K562 (cell line): ENCODE measurements at regions not wholly inside any gene's neighbourhood (a gene's known extent, or its start where the extent isn't known, plus 50 kb on each side); places are given as distances from the start of the nearest gene placed in this dataset.

Experiments used
- BRF2 ChIP-seq: IDR thresholded peaks from 3 replicates; pipeline ENCODE4 v1.6.1; 2011; ENCODE audit warnings: borderline replicate concordance, mild to moderate bottlenecking; ENCODE audit not compliant: insufficient read length, insufficient read depth
- EGR1 ChIP-seq: fragments of 450-650 bp; conservative IDR thresholded peaks from 2 replicates; pipeline ENCODE4 v1.6.1; 2017; ENCODE audit warnings: mild to moderate bottlenecking
- EP300 ChIP-seq: IDR thresholded peaks from 2 replicates; pipeline ENCODE4 v1.6.1; 2012; ENCODE audit warnings: low read length, improper control_type of control experiment
- JUND ChIP-seq, 2 experiments: IDR thresholded peaks; 2 replicates in 1 of 2; 3 replicates in 1 of 2; pipeline ENCODE4 v1.6.1; 2011; ENCODE audit warnings: borderline replicate concordance in 2 of 2, low read depth in 2 of 2, low read length in 2 of 2, improper control_type of control experiment in 1 of 2, missing biosample characterization in 1 of 2, missing genetic modification characterization in 1 of 2, missing genetic modification reagents in 1 of 2
- NBN ChIP-seq: fragments of 450-650 bp; IDR thresholded peaks from 2 replicates; pipeline ENCODE4 v1.6.1; 2016; ENCODE audit warnings: low read depth, mild to moderate bottlenecking
- NCOA6 ChIP-seq: fragments of 450-650 bp; IDR thresholded peaks from 2 replicates; pipeline ENCODE4 v1.6.1; 2017; ENCODE audit warnings: mild to moderate bottlenecking
- PTBP1 ChIP-seq: fragments of 200-400 bp; formaldehyde crosslinking; IDR thresholded peaks from 2 replicates; pipeline ENCODE4 v1.6.1; 2017; ENCODE audit warnings: low read depth, low read length
- TBL1XR1 ChIP-seq, 2 experiments: IDR thresholded peaks; 2 replicates each; pipeline ENCODE4 v1.6.1; 2012; ENCODE audit warnings: improper control_type of control experiment in 2 of 2, low read length in 2 of 2, mild to moderate bottlenecking in 1 of 2
- TF ChIP-seq, protein P1 (sequence below), 3 experiments: IDR thresholded peaks in 2 of 3; conservative IDR thresholded peaks in 1 of 3; 2 replicates each; pipeline ENCODE4 v1.5.1; 2011 to 2012; ENCODE audit warnings: low read length in 3 of 3, mild to moderate bottlenecking in 3 of 3, control low read depth in 2 of 3, improper control_type of control experiment in 1 of 3, inconsistent platforms in 1 of 3, low read depth in 1 of 3, mixed read lengths in 1 of 3, moderate library complexity in 1 of 3; ENCODE audit not compliant: insufficient read depth in 2 of 3

DNA sequence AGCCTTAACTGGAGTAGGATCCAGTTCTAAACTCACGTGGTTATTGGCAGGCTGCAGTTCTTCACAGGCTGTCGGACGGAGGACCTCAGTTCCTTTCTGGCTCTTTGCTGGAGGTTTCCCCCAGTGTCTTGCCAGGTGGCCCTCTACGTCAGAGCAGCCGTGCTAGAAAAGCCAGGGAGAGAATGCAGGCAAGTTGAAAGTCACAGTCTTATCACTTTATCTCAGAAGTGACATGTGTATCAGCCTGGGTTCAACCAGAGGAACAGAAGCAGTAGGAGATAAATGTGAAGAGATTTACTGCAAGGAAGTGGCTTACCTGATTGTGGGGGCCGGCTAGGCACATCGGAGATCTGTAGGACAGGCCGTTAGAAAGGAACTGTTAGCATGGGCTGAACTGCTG is 125.3 kb upstream of the BNIP2 start:
- TF ChIP-seq EGR1 (no peak), JUND (IDR thresholded peaks at IDR 0.05; ENCODE audit: borderline replicate concordance, low read depth, low read length) (no peak), JUND (tag; IDR thresholded peaks at IDR 0.05; ENCODE audit: borderline replicate concordance, low read depth, low read length) (no peak), EP300 (no peak), PTBP1 (no peak), BRF2 (no peak), NBN (no peak), NCOA6 (no peak), TBL1XR1 (IDR thresholded peaks at IDR 0.05; ENCODE audit: low read length in 2 of 2) (no peak)
- TF ChIP-seq, protein P1, sequence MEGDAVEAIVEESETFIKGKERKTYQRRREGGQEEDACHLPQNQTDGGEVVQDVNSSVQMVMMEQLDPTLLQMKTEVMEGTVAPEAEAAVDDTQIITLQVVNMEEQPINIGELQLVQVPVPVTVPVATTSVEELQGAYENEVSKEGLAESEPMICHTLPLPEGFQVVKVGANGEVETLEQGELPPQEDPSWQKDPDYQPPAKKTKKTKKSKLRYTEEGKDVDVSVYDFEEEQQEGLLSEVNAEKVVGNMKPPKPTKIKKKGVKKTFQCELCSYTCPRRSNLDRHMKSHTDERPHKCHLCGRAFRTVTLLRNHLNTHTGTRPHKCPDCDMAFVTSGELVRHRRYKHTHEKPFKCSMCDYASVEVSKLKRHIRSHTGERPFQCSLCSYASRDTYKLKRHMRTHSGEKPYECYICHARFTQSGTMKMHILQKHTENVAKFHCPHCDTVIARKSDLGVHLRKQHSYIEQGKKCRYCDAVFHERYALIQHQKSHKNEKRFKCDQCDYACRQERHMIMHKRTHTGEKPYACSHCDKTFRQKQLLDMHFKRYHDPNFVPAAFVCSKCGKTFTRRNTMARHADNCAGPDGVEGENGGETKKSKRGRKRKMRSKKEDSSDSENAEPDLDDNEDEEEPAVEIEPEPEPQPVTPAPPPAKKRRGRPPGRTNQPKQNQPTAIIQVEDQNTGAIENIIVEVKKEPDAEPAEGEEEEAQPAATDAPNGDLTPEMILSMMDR (IDR thresholded peaks at IDR 0.05 in 2 of 3, conservative IDR thresholded peaks at IDR 0.05 in 1 of 3; ENCODE audit: insufficient read depth in 2 of 3, low read depth in 1 of 3, low read length in 3 of 3), result no peak
